Right lobe of liver (tissue), 6 donors: ENCODE measurements at regions not wholly inside any gene's neighbourhood (a gene's known extent, or its start where the extent isn't known, plus 50 kb on each side); places are given as distances from the start of the nearest gene placed in this dataset.

Source experiments
- ATAC-seq, 4 donors: fragments of 200-7000 bp; cut with Tn5 transposase; one replicate each; pipeline ENCODE4 v1.9.1; 2020; ENCODE audit warnings: mild to moderate bottlenecking in 4 of 4, moderate library complexity in 4 of 4
- DNase-seq, 3 donors: peaks; one replicate each; pipeline ENCODE4 v3.0.0-alpha.2; 2020
- H3K27ac ChIP-seq, 3 donors: fragments of 200-600 bp; one replicate each; pipeline ENCODE4 v1.8.0; 2022
- H3K27me3 ChIP-seq, 2 donors: fragments of 200-600 bp; one replicate each; pipeline ENCODE4 v1.8.0; 2022
- H3K36me3 ChIP-seq, 4 donors: fragments of 200-600 bp; sonication (generic) in 1 of 4; one replicate each; pipeline versions ENCODE4 v1.5.1 to v1.8.0; 2017 to 2022; ENCODE audit warnings: control low read depth in 1 of 4
- H3K4me1 ChIP-seq, 4 donors: fragments of 200-600 bp; sonication (generic) in 1 of 4; one replicate each; pipeline versions ENCODE4 v1.5.1 to v1.8.0; 2017 to 2022; ENCODE audit warnings: control low read depth in 1 of 4
- H3K4me3 ChIP-seq, 3 donors: fragments of 200-600 bp; one replicate each; pipeline ENCODE4 v1.8.0; 2022
- H3K9me3 ChIP-seq, 4 donors: fragments of 200-600 bp; sonication (generic) in 1 of 4; one replicate each; pipeline versions ENCODE4 v1.5.1 to v1.8.0; 2017 to 2022; ENCODE audit warnings: control low read depth in 1 of 4
- CTCF ChIP-seq, 4 donors: fragments of 200-600 bp in 3 of 4; fragments of 450-650 bp in 1 of 4; IDR thresholded peaks; one replicate each; pipeline versions ENCODE4 v1.5.1 to v1.8.0; 2016 to 2022; ENCODE audit warnings: antibody characterized with exemption in 4 of 4, mild to moderate bottlenecking in 2 of 4
- POLR2A ChIP-seq: fragments of 450-650 bp; IDR thresholded peaks from one replicate; pipeline ENCODE4 v1.6.1; 2017; ENCODE audit warnings: antibody characterized with exemption, mild to moderate bottlenecking
- WGBS: methylation state at CpG from one replicate; pipeline ENCODE4 v1.1.6; 2018; ENCODE audit warnings: low coverage, low lambda C conversion rate; ENCODE audit not compliant: insufficient coverage; ENCODE audit errors: missing lambda C conversion rate; 5-methylcytosine and 5-hydroxymethylcytosine counted together
- intact Hi-C, 2 donors: fragments of 100-400 bp; cut with DNase I; formaldehyde crosslinking; loops; one replicate each; pipeline versions ENCODE4 v1.11.2 to v1.14.1; 2022
- donor health status: DM: no; HTN: yes; CAD: no.
- donor health status: DM: no; HTN: no; CAD: no.
- donor health status: DM: no; HTN: no; CAD: no.
- donor health status: DM: no; HTN: yes; CAD: no.
- donor health status: DM: no; HTN: yes; CAD: no.

GRCh38 chr4:26048950-26049349 lies 134.9 kb downstream of the SMIM20 start:
- no peak overlapping the region for H3K27ac ChIP-seq
- ATAC-seq, result no peak

GRCh38 chr4:26049447-26049846 lies 135.4 kb downstream of the SMIM20 start:
- no peak for TF ChIP-seq POLR2A
- TF ChIP-seq CTCF (IDR thresholded peaks at IDR 0.05), result no peak
- DNase-seq (no peak), ATAC-seq (no peak)
- Histone ChIP-seq H3K36me3 (no peaks in the 10 kb centered on the region), H3K4me3 (no peak overlapping the region), H3K27me3 (no peaks in the 10 kb centered on the region), H3K9me3 (no peaks in the 10 kb centered on the region), H3K4me1 (no peaks in the 10 kb centered on the region), H3K27ac (no peak overlapping the region)
- 86% methylated on average over 1 of the region's 4 CpGs for WGBS
- intact Hi-C loops, result no loop called here

More at GRCh38 chr4:26048950-26049349, 134.9 kb downstream of the SMIM20 start:
- Histone ChIP-seq H3K27me3 (no peaks in the 10 kb centered on the region), H3K36me3 (no peaks in the 10 kb centered on the region), H3K4me3 (no peak overlapping the region), H3K4me1 (no peaks in the 10 kb centered on the region), H3K9me3 (no peaks in the 10 kb centered on the region)
- DNase-seq, result no peak
- 80% methylated on average over 8 of the region's 9 CpGs for WGBS
- TF ChIP-seq CTCF (IDR thresholded peaks at IDR 0.05) (no peak), POLR2A (no peak)
- intact Hi-C loops, result no loop called here

DNA sequence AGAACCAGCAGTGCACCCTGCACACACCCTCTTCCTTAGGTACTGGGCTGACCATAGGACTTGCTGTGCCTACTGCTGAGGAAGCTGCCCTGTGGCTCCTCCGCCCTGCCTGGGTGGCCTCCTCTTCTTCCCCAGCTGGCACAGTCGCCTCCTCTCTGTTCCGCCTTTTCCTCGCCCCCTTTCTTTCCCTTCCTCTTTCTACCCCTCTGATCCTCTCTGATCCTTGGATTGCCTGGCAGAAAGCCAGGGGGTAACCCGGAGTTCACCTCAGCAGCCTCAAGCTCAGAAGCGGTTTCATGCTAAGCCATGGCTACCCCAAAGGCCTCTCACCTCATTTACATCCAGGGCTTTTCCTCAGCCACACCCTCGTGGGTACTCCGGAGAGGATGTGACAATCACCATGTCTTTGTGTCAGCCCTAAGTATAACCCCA lies 136.2 kb downstream of the SMIM20 start:
- intact Hi-C loops, result no loop called here
- 57% methylated on average over 8 of the region's 8 CpGs for WGBS
- no peak for DNase-seq
- Histone ChIP-seq H3K36me3 (no peaks in the 10 kb centered on the region), H3K27ac (no peak overlapping the region), H3K9me3 (no peaks in the 10 kb centered on the region), H3K4me3 (no peak overlapping the region), H3K4me1 (no peaks in the 10 kb centered on the region), H3K27me3 (no peaks in the 10 kb centered on the region)
- TF ChIP-seq POLR2A (no peak), CTCF (IDR thresholded peaks at IDR 0.05) (no peak)
- peak; percentile 53 to 70 (median 56) for ATAC-seq

DNA sequence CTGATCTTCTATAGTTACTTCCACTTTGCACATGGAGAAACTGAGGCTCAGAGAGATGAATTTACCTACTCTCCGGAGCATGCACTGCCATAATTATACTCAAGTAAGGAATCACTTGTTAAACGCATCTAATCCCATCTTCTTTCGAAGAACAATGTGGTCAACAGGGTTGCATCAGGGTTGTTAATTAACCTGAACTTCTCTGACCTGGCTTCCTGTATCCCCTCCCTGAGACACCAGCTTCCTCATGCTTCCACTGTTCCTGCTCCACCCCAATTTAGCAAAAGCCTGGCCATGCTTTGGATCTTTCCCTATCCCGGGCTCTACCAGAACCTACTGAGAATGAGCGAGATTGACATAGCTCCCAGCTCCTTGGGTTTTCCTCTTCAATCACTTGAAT lies 136.7 kb downstream of the SMIM20 start:
- TF ChIP-seq CTCF (IDR thresholded peaks at IDR 0.05) (no peak), POLR2A (no peak)
- no peak for ATAC-seq
- Histone ChIP-seq H3K4me3 (no peak overlapping the region), H3K27ac (no peak overlapping the region), H3K27me3 (no peaks in the 10 kb centered on the region), H3K9me3 (no peaks in the 10 kb centered on the region), H3K4me1 (no peaks in the 10 kb centered on the region), H3K36me3 (no peaks in the 10 kb centered on the region)
- no peak for DNase-seq
- intact Hi-C loops, result no loop called here
- WGBS, result 49% methylated on average over 4 of the region's 5 CpGs

GRCh38 chr4:26051240-26051639 lies 137.2 kb downstream of the SMIM20 start:
- no peak for TF ChIP-seq POLR2A
- TF ChIP-seq CTCF (IDR thresholded peaks at IDR 0.05), result no peak
- intact Hi-C loops, result no loop called here
- Histone ChIP-seq H3K36me3 (no peaks in the 10 kb centered on the region), H3K9me3 (no peaks in the 10 kb centered on the region), H3K4me3 (no peak overlapping the region), H3K4me1 (no peaks in the 10 kb centered on the region), H3K27ac (no peak overlapping the region), H3K27me3 (no peaks in the 10 kb centered on the region)
- WGBS, result no CpG with 5 or more reads among the region's 7 CpGs
- ATAC-seq (no peak), DNase-seq (no peak)
